Inferior parietal cortex (tissue), 1 donor: ENCODE measurements at regions not wholly inside any gene's neighbourhood (a gene's known extent, or its start where the extent isn't known, plus 50 kb on each side); places are given as distances from the start of the nearest gene placed in this dataset.

Source experiments
- DNase-seq: peaks from one replicate; pipeline ENCODE4 v3.0.0-alpha.2; 2016; ENCODE audit errors: extremely low spot score

GRCh38 chr1:106956721-106957120, 99.8 kb upstream of the PRMT6 start:
- no peak for DNase-seq

DNA sequence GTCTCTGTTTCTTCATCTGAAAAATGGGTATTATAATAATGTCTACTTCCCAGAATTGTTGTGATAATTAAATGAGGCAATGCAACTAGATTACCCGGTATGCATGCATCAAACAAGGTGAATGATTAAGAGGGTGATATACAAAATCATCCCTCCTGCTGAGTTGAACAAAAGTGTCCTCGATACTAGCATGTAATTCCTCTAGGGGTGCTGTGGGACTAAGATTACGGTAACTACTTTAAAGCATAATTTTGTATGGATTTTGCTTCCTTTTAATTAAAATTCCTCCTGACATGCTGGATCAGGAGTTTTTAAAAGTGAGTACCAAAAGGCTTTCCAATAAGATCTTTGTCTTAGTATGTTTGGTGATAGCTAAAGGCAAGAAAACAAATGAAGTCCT, 98.7 kb upstream of the PRMT6 start:
- DNase-seq, result no peak

DNA sequence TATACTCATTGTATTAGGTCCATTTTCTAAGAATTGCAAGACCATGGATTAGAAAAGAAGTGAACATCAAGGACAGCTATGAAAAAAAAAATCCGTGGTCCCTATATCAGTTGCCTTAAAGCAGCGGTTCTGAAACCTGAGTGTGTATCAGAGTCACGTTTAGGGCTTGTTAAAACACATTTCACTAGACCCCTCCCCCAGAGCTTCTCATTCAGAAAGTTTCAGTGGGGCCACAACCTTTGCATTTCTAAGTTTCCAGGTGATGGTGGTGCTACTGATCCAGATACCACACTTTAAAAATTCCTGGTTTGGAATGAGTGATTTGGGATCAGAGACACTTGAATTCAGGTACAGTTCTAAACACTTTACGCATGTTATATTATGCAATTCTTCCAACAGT, 96.1 kb upstream of the PRMT6 start:
- no peak for DNase-seq

GRCh38 chr1:106961646-106962045, 94.8 kb upstream of the PRMT6 start:
- DNase-seq, result no peak

DNA sequence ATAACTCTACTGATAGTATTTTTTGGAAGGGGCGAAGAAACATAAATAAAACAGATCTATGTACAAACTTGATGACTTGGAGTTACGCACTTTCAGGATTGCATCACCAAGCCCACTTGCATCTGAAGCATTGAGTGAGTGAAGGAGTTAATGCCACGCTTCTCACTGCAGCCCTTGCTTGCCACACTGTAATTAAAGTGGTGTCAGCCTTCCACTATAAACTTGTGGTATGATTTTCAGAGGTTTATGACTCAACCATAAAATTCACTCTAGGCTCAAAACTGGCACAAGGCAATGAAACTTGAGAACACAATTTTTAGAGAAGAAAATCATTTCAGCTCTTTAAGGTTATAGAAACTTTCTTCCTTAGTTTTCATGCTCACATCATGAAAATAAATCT, 93.9 kb upstream of the PRMT6 start:
- no peak for DNase-seq

DNA sequence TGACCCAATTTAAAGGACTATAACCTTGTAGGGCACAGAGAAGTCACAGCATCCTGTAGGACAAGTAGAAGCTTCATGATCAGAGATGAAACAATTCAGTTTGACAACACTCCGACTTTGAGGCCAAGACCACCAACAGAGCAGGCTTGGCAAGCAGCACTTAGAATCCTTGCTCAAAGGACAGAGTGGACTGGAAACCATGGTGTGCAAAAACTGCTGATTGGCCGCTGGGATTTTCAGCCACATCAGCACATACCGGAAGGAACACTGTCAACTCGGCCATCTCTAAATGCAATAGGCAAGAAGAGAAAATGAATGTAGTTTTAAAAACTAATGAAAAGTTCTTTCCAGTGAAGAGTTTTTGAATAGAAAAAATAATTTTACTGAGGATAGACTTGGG, 92.0 kb upstream of the PRMT6 start:
- no peak for DNase-seq

- no peak for DNase-seq
These were observed 87.8 kb upstream of the PRMT6 start for GRCh38 chr1:106968644-106969043.

- no peak for DNase-seq
These were observed 86.7 kb upstream of the PRMT6 start for GRCh38 chr1:106969731-106970130.

DNA sequence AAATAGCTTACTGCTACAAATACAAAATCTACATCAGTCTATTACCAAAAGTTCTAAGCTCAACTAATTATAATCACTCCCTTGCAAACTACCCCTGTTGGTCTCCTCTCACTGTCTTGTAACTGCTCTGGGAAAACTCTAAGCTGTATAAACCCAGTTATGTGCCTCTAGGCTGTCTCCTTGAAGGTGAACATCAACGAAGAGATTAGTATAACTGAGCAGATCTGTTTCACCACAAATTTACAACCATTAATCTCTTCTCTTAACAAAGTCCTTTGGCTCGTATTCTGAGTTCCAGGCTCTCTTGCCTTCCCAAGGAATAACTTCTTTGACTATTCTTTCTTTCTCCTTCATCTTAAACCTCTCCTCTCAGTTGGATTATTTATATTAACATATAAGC, 84.4 kb upstream of the PRMT6 start:
- no peak for DNase-seq

GRCh38 chr1:106975944-106976343, 80.5 kb upstream of the PRMT6 start:
- no peak for DNase-seq

GRCh38 chr1:106978477-106979322, 77.8 kb upstream of the PRMT6 start:
- no peak for DNase-seq

DNA sequence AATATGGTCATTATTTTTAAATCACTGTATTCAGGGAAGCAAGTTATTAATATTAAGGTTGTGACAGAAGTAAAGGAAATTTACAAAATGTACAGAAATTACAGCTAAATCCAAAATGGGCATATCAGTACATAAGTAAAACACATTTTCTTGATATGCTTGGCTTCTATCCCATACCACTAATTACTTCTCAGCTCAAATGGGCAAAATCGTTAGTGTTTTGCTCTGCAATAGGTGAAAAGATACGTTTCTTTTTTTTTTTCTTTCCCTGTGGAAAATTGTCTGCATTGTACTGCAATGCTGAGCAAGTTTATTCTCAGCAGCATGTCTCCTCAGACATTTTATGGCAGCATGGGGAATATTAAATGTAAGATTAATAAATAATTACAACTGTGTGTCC, 77.1 kb upstream of the PRMT6 start:
- no peak for DNase-seq

- no peak for DNase-seq
These were observed 76.4 kb upstream of the PRMT6 start for GRCh38 chr1:106980121-106980520.

- DNase-seq, result no peak
These were observed 71.7 kb upstream of the PRMT6 start for GRCh38 chr1:106984801-106985200.

- DNase-seq, result no peak
These were observed 69.9 kb upstream of the PRMT6 start for GRCh38 chr1:106986603-106987002.

- no peak for DNase-seq
These were observed 60.5 kb upstream of the PRMT6 start for GRCh38 chr1:106995970-106996369.

GRCh38 chr1:106998431-106999002, 58.0 kb upstream of the PRMT6 start:
- no peak for DNase-seq

DNA sequence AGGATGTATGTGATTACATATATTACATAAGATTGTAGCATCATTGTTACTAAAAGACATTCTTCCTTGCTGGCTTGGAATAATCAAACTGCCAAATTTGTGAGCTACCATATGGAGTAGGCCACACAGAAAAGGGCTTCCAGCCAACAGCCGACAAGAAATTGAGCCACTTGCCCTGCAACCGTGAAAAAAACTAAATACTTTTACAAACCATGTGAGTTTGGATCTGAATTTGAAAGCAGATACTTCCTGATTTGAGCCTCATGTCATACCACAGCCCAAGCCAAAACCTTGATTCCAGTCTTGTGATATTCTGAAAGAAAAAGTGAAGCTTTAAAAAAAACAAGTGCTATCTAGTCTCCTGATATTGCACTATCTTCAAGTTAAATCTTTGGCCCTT, 55.6 kb upstream of the PRMT6 start:
- DNase-seq, result no peak

DNA sequence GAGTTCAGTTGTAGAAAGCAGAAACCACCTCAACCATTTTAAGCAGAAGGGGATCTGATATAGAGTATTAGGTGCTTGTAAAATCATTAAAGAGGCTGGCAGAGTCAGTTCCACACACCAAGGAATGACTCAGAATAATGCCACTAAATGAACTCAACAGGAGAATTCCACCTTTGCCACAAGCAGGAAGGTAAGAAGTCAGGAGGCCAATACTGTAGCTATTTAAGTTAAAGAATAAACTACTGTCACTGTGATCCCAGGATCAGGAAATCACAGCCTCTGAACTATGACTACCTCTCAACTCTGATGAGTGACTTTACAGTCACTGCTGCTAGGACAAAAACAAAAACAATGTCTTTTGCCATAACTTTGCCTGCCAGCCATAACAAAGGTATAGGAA, 52.5 kb upstream of the PRMT6 start:
- DNase-seq, result no peak

DNA sequence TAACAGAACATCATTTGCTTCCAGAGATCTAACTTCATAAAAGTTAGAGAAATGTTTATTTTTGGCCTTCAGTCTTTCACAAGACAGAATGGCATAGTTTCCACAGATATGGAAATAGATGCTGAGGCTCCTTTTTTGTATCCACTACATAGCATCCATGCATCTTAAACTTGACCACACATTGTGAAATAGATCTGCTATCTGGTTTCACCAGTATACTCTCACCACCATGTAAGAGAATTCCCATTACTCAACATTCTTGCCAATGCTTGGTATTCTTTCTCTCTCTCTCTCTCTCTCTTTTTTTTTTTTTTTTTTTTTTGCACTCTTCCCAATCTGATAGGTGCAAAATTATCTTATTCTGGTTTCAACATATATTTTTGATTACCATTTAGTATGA, 52.1 kb upstream of the PRMT6 start:
- DNase-seq, result no peak
